Activated gamma-delta T cell treated with anti-CD3 and anti-CD28 coated beads, Interleukin-2, amount 50 U/mL, for 16 hours (primary cell): ENCODE measurements at regions not wholly inside any gene's neighbourhood (a gene's known extent, or its start where the extent isn't known, plus 50 kb on each side); places are given as distances from the start of the nearest gene placed in this dataset.

Experiments used
- DNase-seq: peaks from one replicate; pipeline ENCODE4 v3.0.0-alpha.2; 2020; ENCODE audit warnings: low read depth

DNA sequence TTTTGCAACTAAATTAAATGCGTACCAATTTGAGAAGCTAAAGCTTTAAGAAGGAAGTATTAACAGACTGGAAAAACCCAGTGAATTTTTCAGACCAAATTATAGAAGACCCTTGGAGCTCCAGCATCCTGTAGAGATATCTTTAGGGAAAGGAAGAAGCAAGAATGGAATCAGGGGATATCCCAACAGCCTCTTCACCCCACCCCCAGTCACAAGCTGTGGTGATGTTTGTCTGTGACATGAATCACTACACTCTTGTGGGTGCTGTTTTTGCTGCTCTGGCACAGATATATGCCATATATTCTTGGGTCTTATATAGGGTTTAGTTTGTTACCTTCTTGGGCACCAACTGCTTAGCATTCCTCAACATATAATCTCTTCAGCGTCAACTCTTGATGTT is 78.5 kb upstream of the BCL6 start:
- no peak for DNase-seq

DNA sequence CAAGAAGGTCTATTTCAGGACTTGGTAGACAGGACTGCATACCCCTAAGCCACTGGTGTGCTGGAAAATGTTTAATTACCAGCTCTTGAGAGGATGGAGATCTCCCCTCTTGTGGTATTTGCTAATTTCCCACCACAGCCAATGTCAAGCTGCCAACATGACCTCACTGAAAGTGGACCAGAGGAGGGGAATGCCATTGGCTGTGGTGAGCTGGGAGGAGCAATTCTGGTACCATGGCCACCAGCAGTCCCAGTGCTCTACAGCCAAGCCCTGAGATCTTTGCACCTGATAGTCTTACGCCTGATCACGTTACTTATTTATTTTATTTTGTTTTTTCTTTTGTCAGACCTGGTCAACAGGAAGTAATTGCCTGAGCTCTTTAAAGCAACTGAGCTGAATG is 82.5 kb upstream of the BCL6 start:
- no peak for DNase-seq

DNA sequence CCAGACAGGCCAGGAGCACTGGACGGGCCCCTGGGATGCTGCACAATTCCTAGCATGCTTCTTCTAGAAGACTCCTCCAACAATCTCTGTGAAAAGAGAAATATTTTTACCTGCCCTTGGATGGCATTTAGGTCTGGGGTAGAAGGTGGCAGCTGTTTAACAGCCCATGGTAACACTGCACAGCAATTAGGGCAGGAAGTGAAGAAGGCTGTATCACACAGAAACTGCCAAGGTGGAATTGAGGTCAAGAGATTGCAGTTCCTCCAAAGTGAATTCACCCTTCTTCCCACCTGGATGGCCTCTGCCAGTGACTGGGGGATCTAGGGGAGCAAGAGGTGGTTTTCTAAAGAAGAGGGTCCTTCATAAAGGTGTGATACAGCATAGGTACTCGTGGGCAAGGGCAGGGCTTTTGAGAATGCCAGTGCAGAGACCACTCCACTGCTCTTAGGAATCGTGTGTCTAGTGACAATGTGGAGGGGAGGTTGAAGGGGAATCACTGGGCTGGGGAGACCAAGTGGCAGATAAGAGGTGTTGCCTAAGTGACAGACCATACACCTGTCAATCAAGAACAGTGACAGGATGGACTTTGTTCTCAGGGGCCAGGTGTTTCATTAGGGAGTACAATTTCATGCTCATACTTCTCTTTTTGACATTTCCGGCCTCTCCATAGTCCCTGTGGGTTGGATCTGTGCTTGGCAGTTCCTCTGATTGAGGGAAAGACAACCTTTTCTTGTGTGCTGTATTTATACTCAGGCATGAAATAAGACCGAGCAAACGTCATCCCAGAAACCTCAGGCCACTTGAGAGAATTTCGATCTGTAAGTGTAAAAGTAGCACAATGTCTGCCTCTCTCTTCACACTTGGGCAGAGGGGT is 83.5 kb upstream of the BCL6 start:
- DNase-seq, result no peak

DNA sequence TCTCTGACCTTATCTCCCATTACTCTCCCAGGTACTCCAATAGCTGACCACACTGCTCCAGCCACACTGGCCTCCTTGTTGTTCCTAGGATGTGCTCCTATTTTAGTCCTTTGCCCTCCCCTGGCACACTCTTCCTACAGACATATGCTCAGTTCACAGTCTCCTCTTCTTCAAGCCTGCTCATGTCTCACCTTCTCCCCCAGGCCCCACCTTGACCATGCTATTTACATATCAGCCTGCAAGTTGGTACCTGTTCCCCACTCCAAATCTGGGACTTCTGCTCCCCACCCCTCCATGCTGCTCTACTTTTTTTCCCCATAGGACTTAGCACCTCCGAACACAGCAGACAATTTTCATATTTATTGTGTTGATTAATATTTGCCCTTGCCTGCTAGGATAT is 84.9 kb upstream of the BCL6 start:
- DNase-seq, result no peak

DNA sequence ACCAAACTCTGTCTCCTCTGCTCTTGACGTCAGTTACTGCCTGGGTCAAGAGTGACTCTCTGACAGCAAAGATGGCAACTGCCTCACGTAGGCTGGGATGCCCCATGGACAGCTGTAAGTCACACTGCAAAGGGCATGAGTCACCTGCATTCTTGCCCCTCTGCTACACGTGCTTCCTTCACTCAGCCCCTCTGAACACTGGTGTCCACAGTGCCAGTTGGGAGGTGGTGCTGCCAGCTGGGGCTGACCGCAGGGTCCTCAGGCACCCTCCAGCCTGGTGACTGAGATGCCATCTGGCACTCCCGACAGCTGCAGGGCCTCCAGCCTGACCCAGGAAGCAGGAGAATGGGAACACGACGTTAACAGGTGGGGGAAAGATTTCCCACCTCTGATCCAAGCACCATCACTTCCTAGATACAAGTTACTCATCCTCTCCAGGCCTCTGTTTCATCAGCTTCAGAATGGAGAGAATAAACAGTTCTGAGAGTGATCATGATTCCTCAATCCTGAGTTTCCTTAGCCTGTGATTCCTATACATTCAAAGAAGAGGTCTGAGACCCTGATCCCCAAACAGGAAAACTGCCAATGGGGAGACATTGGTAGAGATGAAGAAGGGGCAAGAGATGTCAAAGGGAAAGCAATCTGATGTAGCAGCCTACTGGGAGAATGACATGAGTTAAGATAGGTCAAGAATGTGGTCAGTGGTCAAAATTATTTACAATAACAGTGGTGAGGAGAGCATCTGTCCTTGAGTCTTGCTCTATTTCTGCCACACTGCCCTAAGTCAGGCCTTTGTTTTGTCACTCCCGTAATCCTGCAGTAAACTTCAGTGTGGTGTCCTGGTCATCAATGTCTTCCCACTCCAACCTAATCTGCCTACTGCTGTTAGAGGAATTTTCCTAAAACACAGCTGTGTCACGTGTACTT is 86.1 kb upstream of the BCL6 start:
- no peak for DNase-seq

DNA sequence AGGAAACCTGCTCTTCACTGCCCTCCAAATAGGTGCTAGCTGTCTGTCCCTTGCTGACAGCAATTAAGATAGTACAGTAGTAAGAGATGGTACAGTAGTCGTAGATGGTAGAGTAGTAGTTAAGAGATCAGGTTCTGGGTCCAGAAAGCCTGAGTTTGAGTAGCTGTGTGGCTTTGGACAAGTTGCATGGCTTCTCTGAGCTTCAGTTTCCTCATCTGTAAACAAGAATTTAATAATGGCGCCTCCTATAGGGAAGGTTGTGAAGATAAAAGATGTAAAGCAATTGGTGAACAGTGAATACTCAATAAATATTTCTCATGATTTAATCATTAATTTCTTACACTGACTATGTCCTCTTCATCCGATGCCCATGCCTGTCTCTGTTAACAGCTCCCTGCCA is 86.9 kb upstream of the BCL6 start:
- DNase-seq, result no peak

DNA sequence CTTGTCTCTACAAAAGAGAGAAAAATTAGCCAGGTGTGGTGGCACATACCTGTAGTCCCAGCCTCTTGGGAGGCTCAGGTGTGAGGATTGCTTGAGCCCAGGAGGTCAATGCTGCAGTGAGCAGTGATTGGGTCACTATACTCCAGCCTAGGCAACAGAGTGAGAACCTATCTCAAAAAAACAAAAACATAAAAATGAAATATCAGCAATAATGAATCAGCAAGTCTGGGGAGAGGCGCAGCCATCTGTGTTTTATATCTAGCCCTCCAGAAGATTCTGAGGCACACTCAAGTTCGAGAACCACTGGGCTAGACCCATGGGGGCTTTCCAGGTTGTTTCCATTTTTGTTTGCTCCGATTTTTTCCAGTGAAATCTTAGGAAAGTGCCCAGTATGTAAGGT is 88.1 kb upstream of the BCL6 start:
- DNase-seq, result no peak

DNA sequence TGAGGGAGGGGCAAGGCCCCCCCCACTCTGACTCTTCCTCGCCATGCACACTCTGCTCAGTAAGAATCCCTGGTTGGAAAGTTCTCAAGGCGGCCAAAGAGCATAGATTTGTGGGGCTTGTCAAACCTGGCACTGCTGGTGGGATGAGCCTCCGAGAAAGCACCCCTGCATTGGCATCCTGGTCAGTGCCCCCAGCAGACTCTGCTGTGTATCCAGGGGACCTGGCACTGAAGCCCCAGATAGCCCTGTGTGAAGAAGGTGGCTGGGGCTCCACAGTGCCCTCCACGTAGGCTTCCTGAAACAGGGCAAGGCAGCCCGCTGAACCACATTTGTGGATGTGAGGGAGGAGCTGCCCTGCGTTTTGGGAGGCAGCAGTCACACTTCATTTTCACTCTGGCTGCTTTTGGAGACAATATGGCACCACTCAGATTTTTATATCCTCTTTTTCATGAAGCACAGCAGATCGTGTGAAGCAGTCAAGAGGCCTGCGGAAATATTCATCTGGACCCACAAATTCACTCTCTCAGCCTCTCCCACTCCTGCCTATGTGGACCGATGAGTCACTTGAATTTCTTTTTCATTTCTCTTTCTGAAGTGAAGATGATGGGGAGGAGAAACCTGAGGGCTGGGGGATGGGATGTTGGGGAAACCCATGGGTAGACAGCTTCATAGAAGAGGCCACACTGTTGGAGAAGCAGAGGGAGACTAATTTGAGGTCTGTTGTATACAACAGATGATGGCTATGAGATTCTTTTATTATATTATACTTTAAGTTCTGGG is 88.7 kb upstream of the BCL6 start:
- no peak for DNase-seq

DNA sequence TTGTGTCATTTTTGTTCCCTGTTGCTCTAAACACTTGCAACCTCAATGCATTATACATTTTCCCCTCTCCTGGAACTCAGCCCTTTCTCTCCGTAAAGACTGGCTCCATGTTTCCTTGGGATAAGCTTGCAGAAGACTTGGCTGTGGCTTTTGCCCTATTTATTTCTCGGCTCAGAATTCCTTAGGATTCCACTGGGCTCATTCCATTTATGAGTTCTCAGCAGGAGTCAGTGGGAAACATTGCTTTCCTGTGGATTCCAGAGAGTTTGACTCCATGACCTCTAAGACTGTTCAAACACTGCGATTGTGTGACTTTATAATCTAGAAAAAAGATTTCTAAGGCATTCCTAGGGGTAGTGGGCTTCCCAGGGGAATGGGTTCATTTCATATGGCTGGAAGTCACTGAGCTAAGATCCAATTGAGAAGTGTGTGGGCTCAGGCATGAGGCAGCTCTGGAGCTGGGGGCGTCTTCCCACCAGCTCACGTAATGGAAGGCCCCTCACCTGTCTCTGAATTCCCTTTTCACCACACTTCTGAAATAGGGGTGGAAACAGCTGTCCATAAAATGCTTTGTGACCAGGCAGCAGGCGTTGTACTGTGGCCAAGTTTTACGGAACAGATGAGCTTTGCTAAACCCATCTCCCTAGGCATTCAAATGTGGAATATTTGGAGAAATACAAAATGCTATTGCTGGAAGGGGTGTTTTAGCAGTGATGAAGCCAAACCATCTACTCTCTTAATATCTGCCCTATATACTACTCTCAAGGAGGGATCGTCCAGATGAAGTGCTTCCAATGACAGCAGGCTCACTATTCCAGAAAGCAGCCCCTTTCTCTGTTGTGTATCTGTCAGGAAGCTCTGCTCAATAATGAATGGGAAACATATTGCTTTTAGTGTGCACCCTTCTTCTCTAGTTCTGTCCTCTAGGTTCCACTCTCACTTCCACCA is 91.8 kb upstream of the BCL6 start:
- no peak for DNase-seq

DNA sequence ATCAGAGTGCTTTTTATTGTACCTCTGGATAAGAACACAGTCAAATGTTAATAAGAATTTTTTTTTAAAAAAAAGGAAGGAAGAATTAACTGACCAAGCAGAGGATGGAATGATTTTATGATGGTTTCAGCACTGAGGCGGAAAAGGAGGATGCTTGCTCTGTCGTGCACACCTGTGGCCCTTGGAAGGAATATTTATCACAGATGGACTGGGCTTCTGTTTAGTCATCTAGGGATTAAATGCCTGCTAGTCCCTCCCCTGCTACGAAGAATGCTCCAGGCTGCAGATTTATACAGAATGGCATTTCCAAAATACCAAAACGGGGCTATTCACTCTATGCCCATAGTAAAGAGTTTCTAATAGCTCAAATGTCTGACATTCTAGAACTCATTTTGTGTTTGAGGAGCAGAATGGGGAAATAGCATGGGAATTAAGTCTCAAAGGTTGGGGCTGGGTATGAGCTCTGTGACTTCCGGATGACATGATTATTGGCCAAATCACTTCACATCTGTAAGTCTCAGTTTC is 92.8 kb upstream of the BCL6 start:
- no peak for DNase-seq

DNA sequence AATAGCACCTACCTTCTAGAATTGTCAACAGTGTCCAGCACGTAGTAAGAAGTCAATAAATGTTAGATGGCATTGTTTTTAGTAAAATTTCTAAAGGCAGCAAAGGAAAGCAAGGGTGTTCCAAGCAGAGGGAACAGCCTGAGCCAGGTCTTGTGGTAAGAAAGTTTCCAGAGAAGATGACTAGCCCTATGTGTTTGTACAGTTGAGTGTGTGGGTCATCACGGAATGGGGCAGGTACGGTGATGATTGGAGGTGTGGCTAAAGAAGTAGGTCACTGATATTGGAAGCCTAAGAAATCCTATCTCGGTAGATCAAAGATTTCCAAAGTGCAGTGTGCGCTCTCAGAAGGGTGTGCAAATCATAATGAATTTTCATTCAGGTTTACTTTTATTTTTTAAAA is 94.2 kb upstream of the BCL6 start:
- DNase-seq, result no peak

DNA sequence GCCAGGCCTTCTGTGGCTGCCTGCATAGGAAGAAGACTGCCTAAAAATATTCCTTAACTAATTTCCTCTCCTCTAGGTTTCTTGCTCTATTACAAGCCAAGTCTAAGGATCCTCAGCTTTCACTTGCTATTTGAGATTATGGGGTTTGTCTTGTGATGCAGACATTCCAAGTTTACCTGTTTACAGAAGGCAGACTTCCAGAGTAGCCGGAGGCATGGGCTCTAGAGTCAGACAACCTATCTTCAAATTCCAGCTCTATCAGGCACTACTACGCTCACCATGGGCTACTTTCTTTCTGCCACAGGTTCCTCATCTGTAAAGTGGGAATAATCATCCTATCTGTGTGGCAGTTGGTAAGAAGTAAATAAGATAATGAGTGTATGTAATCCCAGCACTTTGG is 95.6 kb upstream of the BCL6 start:
- no peak for DNase-seq

DNA sequence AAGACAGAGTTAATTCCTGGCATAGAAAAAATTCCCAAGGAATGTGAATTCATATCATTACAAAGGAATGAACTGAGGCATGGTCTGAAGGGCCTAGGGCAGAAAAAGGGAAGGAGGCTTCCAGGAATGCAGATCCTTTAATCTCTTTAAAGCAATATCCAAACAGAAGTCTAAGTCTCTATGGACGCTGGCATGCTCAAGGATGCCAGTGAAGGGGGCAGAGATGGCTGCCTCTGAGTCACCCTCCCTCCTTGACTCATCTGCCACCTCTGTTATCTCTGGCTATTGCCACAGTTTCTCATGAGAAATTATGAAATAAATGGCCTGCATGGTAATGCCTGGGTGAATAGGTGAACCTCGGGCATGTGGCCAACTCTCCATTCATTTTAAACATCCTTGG is 96.3 kb upstream of the BCL6 start:
- DNase-seq, result no peak

DNA sequence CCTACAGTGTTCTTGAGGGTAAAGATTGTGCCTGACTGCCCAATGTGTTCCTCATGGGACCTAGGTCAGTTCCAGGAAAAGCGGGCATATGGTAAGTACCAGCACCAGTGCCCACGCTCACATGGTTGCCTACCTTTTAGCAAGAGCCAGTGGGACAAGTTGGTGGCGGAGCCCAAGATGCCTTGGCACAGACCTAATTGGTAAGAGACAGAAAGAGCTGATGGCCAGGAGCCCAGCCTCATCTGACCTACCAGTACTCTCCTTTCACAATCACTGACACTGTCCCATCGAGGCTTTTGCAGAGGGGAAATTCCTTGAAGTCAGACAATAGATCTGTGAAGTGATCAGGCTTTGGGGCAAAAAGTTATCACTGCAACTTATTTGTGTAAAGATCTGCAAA is 98.4 kb upstream of the BCL6 start:
- DNase-seq, result no peak

DNA sequence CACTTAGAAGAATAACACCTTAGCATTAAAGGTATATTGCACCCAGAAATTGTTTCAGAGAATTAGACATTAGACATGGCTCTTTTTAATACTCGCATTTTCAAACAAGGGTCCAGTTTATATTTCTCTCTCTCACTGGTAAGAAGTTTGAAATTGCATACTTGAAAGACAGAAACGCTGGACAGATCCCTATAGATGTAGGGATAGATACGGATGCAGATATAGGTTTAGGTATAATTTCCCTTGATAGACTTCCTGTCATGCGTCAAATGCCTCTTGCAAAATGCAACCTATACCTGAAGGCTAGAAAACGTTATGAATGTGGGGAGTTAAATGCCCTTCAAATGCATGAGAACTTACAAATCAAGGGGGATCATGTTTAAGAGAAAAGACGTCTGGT is 99.4 kb upstream of the BCL6 start:
- DNase-seq, result no peak

DNA sequence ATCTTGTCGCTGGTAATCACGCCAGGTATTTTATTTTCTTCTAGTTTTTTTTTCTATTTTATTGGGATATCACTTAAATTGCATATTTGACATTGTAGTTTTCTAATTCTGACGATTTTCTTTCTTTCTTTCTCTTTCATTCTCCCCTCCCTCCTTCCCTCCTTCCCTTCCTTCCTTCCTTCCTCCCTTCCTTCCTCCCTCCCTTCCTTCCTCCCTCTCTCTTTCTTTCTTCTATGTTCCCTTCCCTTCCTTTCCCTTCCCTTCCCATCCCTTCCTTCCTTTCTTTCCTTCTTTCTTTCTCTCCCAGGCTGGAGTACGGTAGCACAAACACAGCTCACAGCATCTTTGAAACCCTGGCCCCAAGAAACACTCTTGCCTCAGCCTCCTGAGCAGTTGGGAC is 100.6 kb upstream of the BCL6 start:
- DNase-seq, result no peak

DNA sequence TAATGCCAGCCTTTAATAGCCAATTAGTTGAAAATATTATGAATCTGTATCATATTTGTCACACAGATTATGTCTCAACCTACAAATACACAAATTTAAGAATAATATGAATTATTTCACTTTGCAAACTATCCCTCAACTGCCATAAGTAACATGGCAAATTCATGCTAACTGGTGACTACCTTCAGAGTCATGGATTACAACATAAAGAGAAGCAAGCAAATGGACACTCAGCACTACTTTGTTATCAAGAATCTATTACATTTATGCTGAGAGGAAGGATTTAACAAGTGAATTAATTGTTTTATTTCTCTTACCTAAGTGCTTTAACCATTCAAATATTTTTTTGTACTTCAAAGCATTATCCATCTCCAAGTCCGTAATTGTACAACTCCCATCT is 103.1 kb upstream of the BCL6 start:
- DNase-seq, result no peak

DNA sequence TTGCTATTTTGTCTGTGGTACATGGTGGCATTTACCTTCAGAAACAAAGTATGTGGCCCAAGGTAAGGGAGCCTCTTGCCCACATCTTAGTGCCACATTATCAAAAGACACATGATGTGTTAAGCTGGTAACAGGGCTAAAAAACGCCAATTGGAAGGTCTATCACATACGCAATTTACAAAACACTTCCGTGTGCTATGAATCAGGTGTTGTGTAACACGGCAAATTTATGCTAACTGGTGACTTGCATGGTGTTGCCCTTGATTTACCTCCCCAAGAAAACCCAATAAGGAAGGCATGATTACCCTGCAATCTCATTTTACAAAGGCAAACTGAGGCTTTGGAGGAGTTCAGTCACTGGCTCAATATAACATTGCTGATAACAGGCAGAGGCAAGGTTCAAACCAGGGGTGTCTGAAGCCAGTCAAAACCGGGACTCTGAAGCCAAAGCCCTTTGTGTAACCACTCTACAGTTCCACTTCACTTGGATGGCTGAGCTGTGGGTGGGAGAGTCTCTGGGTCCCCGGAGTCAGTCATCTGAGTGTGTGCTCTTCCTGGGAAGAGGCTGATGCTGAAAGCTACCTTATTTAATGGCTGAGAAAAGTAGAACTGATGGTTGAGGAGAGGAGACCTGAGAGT is 103.9 kb upstream of the BCL6 start:
- no peak for DNase-seq

DNA sequence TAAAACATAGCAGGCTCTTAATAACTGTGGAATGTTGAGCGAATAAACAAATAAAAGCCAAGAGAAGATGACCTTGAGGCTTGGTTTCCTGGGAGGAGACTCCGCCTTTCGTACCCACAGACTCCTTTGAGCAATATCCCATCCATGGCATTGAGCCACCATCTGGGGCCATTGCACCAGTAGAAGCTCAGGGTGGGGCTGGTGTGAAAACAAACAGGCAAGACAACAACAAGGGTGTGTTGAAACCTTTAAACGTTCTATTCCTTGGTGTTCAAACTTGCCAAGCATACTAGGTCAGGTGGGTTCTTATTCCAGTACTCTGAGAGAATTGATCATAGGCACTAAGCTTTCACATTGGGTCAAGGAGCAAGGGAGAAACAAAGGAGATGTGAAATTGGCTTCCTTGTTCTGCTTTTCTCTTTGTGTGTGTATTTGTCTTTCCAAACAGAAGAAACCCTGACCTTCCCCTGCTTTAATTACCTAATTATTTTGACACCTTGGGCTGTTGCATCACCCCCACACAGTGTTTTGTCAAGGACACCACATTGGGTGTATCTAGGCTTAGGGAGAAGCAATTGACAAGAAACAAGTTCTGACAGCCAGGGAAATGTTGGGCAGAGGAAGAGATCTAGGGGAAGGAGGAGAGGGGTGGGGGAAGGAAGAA is 105.1 kb upstream of the BCL6 start:
- no peak for DNase-seq
